ENCODE measurements at regions not wholly inside any gene's neighbourhood (a gene's known extent, or its start where the extent isn't known, plus 50 kb on each side); places are given as distances from the start of the nearest gene placed in this dataset.
A peak's percentile ranks its signal among the peaks of the same experiment; 100 is the strongest.

DNA sequence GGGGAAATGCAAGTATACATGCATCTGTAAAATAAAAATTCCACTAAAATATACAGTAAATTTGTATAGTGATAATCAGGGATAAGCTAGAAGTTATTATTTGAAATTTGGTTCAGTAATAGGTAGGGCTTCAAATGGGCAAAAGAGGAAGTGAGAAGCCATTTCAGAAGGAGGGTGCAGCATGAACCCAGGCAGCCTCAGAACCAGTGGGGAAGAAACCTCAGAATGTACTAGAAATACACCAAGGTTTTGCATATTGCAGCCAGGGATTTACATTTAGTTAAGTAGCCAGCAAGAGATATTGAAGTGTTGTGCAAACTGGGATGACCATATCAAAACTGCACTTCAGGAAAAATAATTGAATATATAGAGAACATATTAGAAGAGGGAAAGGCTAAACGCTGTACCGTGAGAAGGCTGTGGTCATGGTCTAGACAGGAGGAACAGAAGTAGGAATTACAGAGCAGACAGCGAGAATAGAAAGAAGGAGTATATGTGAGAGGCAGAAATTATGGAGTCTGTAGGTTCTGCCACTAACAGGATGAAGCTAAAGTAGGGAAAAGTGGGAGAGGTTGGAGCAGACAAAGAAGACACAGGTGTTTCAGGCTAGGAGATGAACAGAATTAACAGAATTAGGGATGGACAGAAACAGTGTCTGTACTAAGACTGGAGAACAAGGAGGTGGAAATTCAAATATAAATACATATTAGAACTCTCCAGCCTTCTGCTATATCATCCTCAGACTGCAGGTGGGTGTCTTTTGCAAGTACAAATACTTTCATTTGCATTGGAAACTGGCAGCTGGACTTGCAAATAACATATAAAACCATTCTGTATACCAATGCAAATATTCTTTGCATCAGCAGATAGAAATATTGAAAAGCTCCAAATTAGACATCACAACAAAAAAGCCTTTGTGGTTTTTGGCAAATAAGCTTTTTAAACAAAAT lies 335.6 kb downstream of the ZNF608 start:
- Histone ChIP-seq H3K27ac (ENCODE audit: extremely low read depth, low read depth, low read length) (no peak overlapping the region), H3K4me3 (ENCODE audit: low read depth, low read length) (no peak overlapping the region), H3K36me3 (ENCODE audit: control insufficient read depth in 2 of 2, insufficient read depth in 1 of 2, low read length in 2 of 2) (no peaks in the 10 kb centered on the region), H3K4me1 (ENCODE audit: control insufficient read depth, insufficient read depth, low read length) (no peaks in the 10 kb centered on the region), H3K9me3 (ENCODE audit: control insufficient read depth, insufficient read depth, low read depth, low read length) (no peaks in the 10 kb centered on the region)
- ChIA-PET POLR2A (no interaction called here), CTCF (interaction anchor here (0.9 kb wide), 1 partner anchor 240 kb away, joined by 3 read pairs; no protein-coding TSS in a partner anchor)
- no peak for TF ChIP-seq ZNF169 (tag by site-specific recombination; IDR thresholded peaks at IDR 0.05)
- TF ChIP-seq ZNF561 (tag by site-specific recombination; IDR thresholded peaks at IDR 0.05; ENCODE audit: borderline replicate concordance) = no peak
- 0 out of 2 replicates have a peak, but pooled peaks have one; percentile 7 for TF ChIP-seq CTCF (tag by site-specific recombination; IDR thresholded peaks at IDR 0.05)
- TF ChIP-seq ZNF112 (tag by site-specific recombination; IDR thresholded peaks at IDR 0.05) = no peak
- TF ChIP-seq KLF9 (tag by site-specific recombination; IDR thresholded peaks at IDR 0.05; ENCODE audit: low read depth) = no peak
- no peak for TF ChIP-seq ZFHX2 (tag by site-specific recombination; conservative IDR thresholded peaks at IDR 0.05)

- Histone ChIP-seq H3K4me3 (ENCODE audit: low read depth, low read length) (no peak overlapping the region), H3K9me3 (ENCODE audit: control insufficient read depth, insufficient read depth, low read depth, low read length) (no peaks in the 10 kb centered on the region; the same call in 1 of the 2 replicates), H3K4me1 (ENCODE audit: control insufficient read depth, insufficient read depth, low read length) (no peaks in the 10 kb centered on the region), H3K27ac (ENCODE audit: extremely low read depth, low read depth, low read length) (no peak overlapping the region), H3K36me3 (ENCODE audit: control insufficient read depth in 2 of 2, insufficient read depth in 1 of 2, low read length in 2 of 2) (no peaks in the 10 kb centered on the region)
- ChIA-PET POLR2A (no interaction called here), CTCF (interaction anchor here (0.7 kb wide), 1 partner anchor 787 kb away, joined by 4 read pairs; no protein-coding TSS in a partner anchor)
- TF ChIP-seq, protein P1, sequence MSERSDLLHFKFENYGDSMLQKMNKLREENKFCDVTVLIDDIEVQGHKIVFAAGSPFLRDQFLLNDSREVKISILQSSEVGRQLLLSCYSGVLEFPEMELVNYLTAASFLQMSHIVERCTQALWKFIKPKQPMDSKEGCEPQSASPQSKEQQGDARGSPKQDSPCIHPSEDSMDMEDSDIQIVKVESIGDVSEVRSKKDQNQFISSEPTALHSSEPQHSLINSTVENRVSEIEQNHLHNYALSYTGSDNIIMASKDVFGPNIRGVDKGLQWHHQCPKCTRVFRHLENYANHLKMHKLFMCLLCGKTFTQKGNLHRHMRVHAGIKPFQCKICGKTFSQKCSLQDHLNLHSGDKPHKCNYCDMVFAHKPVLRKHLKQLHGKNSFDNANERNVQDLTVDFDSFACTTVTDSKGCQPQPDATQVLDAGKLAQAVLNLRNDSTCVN (tag by site-specific recombination; optimal IDR thresholded peaks at IDR 0.05) = no peak
Measured at GRCh38 chr5:124408738-124409453, 337.5 kb downstream of the ZNF608 start.

DNA sequence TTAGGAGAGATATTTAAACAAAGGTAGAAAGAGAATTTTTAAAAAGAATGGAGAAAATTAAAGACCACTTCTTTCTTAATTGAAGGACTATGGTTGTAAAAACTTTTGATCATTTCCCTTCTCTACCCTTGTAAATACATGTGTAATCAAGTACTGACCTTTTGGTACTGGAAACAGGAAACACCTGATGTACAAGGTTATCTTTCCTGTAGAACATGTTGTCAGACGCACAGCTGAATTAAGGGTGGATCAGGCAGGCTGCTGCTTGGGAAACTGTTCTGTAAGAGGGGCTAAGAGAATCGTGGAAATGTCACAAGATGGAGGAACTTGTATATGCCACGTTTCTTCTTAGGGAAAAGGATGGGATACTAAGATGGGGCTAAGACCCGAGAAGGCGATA lies 341.6 kb downstream of the ZNF608 start:
- 0 out of 2 replicates have a peak, but pooled peaks cover 6% of the 10 kb centered on the region for H3K4me1 ChIP-seq (ENCODE audit: control insufficient read depth, insufficient read depth, low read length)
- no peak overlapping the region for H3K4me3 ChIP-seq (ENCODE audit: low read depth, low read length)
- H3K36me3 ChIP-seq (ENCODE audit: control insufficient read depth in 2 of 2, insufficient read depth in 1 of 2, low read length in 2 of 2) = no peaks in the 10 kb centered on the region
- no peaks in the 10 kb centered on the region; the same call in 1 of the 2 replicates for H3K9me3 ChIP-seq (ENCODE audit: control insufficient read depth, insufficient read depth, low read depth, low read length)
- H3K27ac ChIP-seq (ENCODE audit: extremely low read depth, low read depth, low read length) = no peak overlapping the region
- ChIA-PET POLR2A (no interaction called here), CTCF (no interaction called here)
- TF ChIP-seq SCRT1 (tag by site-specific recombination; IDR thresholded peaks at IDR 0.05; ENCODE audit: borderline replicate concordance) = no peak
- TF ChIP-seq ZNF223 (tag by site-specific recombination; IDR thresholded peaks at IDR 0.05) = no peak
- TF ChIP-seq ZNF341 (tag by site-specific recombination; IDR thresholded peaks at IDR 0.05; ENCODE audit: low read depth) = no peak
- TF ChIP-seq GLI2 (tag by site-specific recombination; IDR thresholded peaks at IDR 0.05; ENCODE audit: borderline replicate concordance, low read depth) = no peak
- no peak for TF ChIP-seq ZNF175 (tag by site-specific recombination; IDR thresholded peaks at IDR 0.05)
- no peak for TF ChIP-seq ZBTB7A (tag by site-specific recombination; IDR thresholded peaks at IDR 0.05; ENCODE audit: low read depth)
- TF ChIP-seq ZNF311 (tag by site-specific recombination; IDR thresholded peaks at IDR 0.05; ENCODE audit: borderline replicate concordance) = no peak
- no peak for TF ChIP-seq ZSCAN23 (tag by site-specific recombination; IDR thresholded peaks at IDR 0.05)
- TF ChIP-seq ZNF132 (tag by site-specific recombination; IDR thresholded peaks at IDR 0.05; ENCODE audit: borderline replicate concordance) = no peak
- TF ChIP-seq ZNF600 (tag by site-specific recombination; IDR thresholded peaks at IDR 0.05) = no peak
- no peak for TF ChIP-seq ZNF138 (tag by site-specific recombination; IDR thresholded peaks at IDR 0.05; ENCODE audit: borderline replicate concordance)

Measured in HEK293 (cell line).